HG02588 (cell line): ENCODE measurements at regions not wholly inside any gene's neighbourhood (a gene's known extent, or its start where the extent isn't known, plus 50 kb on each side); places are given as distances from the start of the nearest gene placed in this dataset.

Experiments used
- ATAC-seq: cut with Tn5 transposase; IDR thresholded peaks from one replicate; pipeline ENCODE4 v1.9.1; 2021; ENCODE audit warnings: mild to moderate bottlenecking, moderate library complexity; ENCODE audit not compliant: unreplicated experiment

GRCh38 chr5:168209997-168210396 lies 81.4 kb upstream of the WWC1 start:
- no peak for ATAC-seq

GRCh38 chr5:168211245-168211644 lies 80.2 kb upstream of the WWC1 start:
- ATAC-seq: no peak

GRCh38 chr5:168211936-168212335 lies 79.5 kb upstream of the WWC1 start:
- ATAC-seq: no peak

GRCh38 chr5:168214071-168214470 lies 77.4 kb upstream of the WWC1 start:
- ATAC-seq: no peak

- no peak for ATAC-seq
These were observed 76.6 kb upstream of the WWC1 start for GRCh38 chr5:168214886-168215285.

GRCh38 chr5:168215646-168216045 lies 75.8 kb upstream of the WWC1 start:
- ATAC-seq: no peak

- no peak for ATAC-seq
These were observed 74.5 kb upstream of the WWC1 start for GRCh38 chr5:168216989-168217388.

GRCh38 chr5:168217497-168217896 lies 73.9 kb upstream of the WWC1 start:
- ATAC-seq: no peak

GRCh38 chr5:168218746-168219145 lies 72.7 kb upstream of the WWC1 start:
- no peak for ATAC-seq

GRCh38 chr5:168219515-168220410 lies 71.7 kb upstream of the WWC1 start:
- peak; percentile 82 for ATAC-seq

GRCh38 chr5:168224085-168224484 lies 67.4 kb upstream of the WWC1 start:
- no peak for ATAC-seq

- ATAC-seq: no peak
These were observed 65.4 kb upstream of the WWC1 start for GRCh38 chr5:168226012-168226411.

- no peak for ATAC-seq
These were observed 64.4 kb upstream of the WWC1 start for GRCh38 chr5:168227001-168227400.

- peak; percentile 100 for ATAC-seq
These were observed 63.4 kb upstream of the WWC1 start for GRCh38 chr5:168227973-168228615.

GRCh38 chr5:168228668-168229067 lies 62.8 kb upstream of the WWC1 start:
- ATAC-seq: no peak

- ATAC-seq: no peak
These were observed 57.3 kb upstream of the WWC1 start for GRCh38 chr5:168234133-168234532.

GRCh38 chr5:168238463-168238862 lies 53.0 kb upstream of the WWC1 start:
- no peak for ATAC-seq

GRCh38 chr5:168239325-168239724 lies 52.1 kb upstream of the WWC1 start:
- ATAC-seq: no peak
